OCI-LY7 (cell line): ENCODE measurements at regions not wholly inside any gene's neighbourhood (a gene's known extent, or its start where the extent isn't known, plus 50 kb on each side); places are given as distances from the start of the nearest gene placed in this dataset.

ENCODE experiments used
- BruUV-seq: library from RNA; stranded (reverse); fragments of 400-500 nt; replicated peaks from 2 replicates; lab custom pipeline; 2021; lab: Mats Ljungman, UMichigan
- CTCF ChIA-PET: fragments of 300-600 bp; sonication (Branson Sonifier 250); formaldehyde crosslinking; loops from one replicate; lab custom pipeline; 2022; ENCODE audit warnings: antibody characterized with exemption; ENCODE audit not compliant: unreplicated experiment; lab: Charles Lee
- POLR2A ChIA-PET: fragments of 300-600 bp; sonication (Branson Sonifier 250); formaldehyde crosslinking; loops from one replicate; lab custom pipeline; 2022; ENCODE audit warnings: antibody characterized with exemption; lab: Charles Lee
- DNase-seq: peaks from one replicate; pipeline ENCODE4 v3.0.0-alpha.2; 2015; ENCODE audit warnings: low spot score
- H2AFZ ChIP-seq: fragments of 200-600 bp; sonication (generic), shearing (Covaris generic); 2 replicates; pipeline ENCODE4 v1.6.1; 2014; ENCODE audit warnings: mild to moderate bottlenecking, antibody characterized with exemption, low read length, moderate library complexity
- H3K27ac ChIP-seq: fragments of 200-600 bp; sonication (generic); 2 replicates; pipeline ENCODE4 v1.5.1; 2014; ENCODE audit warnings: mixed run types, low read depth, mild to moderate bottlenecking, moderate library complexity, low read length, inconsistent platforms; ENCODE audit not compliant: poor library complexity, severe bottlenecking
- H3K36me3 ChIP-seq: fragments of 200-600 bp; sonication (generic); 2 replicates; pipeline ENCODE4 v1.6.1; 2014; ENCODE audit warnings: mild to moderate bottlenecking, antibody characterized with exemption, low read length, moderate library complexity, mixed read lengths; ENCODE audit not compliant: insufficient read depth
- H3K4me1 ChIP-seq: fragments of 200-600 bp; sonication (generic); 2 replicates; pipeline ENCODE4 v1.5.1; 2014; ENCODE audit warnings: mild to moderate bottlenecking, low read length; ENCODE audit not compliant: insufficient read depth, poor library complexity, severe bottlenecking
- H3K4me2 ChIP-seq: fragments of 200-600 bp; sonication (generic); 2 replicates; pipeline ENCODE4 v1.6.1; 2014; ENCODE audit warnings: mild to moderate bottlenecking, low read length
- H3K4me3 ChIP-seq: fragments of 200-600 bp; sonication (generic); 2 replicates; pipeline ENCODE4 v1.5.1; 2014; ENCODE audit warnings: mild to moderate bottlenecking, low read depth, low read length; ENCODE audit not compliant: poor library complexity, severe bottlenecking
- H3K79me2 ChIP-seq: fragments of 200-600 bp; sonication (generic); 2 replicates; pipeline ENCODE4 v1.6.1; 2016; ENCODE audit warnings: low read depth, mild to moderate bottlenecking, low read length, moderate library complexity, mixed read lengths; ENCODE audit not compliant: insufficient read depth
- H3K9me2 ChIP-seq: fragments of 200-600 bp; sonication (generic); 2 replicates; pipeline ENCODE4 v1.6.1; 2016; ENCODE audit warnings: mild to moderate bottlenecking, low read length, mixed read lengths; ENCODE audit not compliant: insufficient read depth
- H3K9me3 ChIP-seq: fragments of 200-600 bp; sonication (generic); 2 replicates; pipeline ENCODE4 v1.6.1; 2014; ENCODE audit warnings: mild to moderate bottlenecking, mixed run types, low read length, mixed read lengths
- H4K20me1 ChIP-seq: fragments of 200-600 bp; sonication (generic); 2 replicates; pipeline ENCODE4 v1.6.1; 2014; ENCODE audit warnings: mild to moderate bottlenecking, antibody characterized with exemption, low read length, moderate library complexity, mixed read lengths; ENCODE audit not compliant: insufficient read depth
- EZH2phosphoT487 ChIP-seq: fragments of 200-600 bp; sonication (generic); IDR thresholded peaks from 2 replicates; pipeline ENCODE4 v1.6.1; 2018; ENCODE audit warnings: low read depth, borderline replicate concordance, mild to moderate bottlenecking, mixed run types, antibody characterized with exemption, low read length, moderate library complexity, mixed read lengths
- intact Hi-C: fragments of 100-400 bp; cut with micrococcal nuclease; formaldehyde crosslinking; loops from one replicate; pipeline ENCODE4 v1.10.0; 2022; ENCODE audit not compliant: unreplicated experiment
- TF ChIP-seq, protein P1 (sequence below): fragments of 200-600 bp; sonication (generic); conservative IDR thresholded peaks from 2 replicates; pipeline ENCODE4 v1.5.1; 2014; ENCODE audit warnings: mild to moderate bottlenecking, antibody characterized with exemption, low read length, moderate library complexity, mixed read lengths

DNA sequence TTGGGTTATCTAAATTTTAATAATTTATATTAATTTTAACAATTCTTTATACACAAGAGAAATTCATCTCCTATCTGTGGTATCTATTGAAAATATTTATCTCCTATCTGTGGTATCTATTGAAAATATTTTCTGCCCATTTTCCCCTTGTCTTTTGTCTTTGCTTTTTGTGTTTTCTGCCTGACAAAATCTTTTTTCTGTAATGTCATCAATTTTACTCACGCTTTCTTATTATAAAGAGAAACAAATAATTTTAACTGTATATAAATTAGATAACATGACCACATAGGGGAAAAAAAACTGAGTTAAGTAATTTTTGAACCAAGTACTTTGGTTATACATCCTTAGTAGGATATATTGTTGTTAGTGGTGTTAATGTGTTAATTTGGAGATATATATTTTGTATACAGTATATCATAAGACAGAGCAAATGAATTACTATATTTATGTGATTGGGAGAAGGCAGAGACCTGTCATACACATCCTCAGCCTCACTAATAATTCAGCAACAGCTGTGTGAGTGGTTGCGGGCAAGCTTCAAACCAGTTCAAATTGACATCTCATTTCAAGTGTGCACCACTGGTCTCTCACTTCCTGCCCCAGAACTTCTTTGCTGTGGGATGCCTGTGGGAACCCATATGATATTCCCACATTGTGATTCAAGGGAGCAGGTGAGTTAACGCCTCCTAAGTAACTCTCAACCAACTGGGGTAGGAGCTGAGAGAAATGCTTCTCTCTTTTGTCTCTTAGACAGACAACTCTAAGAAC is 292.4 kb downstream of the SP3 start:
- Histone ChIP-seq H2AFZ (no peak overlapping the region), H4K20me1 (no peaks in the 10 kb centered on the region), H3K79me2 (no peaks in the 10 kb centered on the region), H3K4me3 (no peak overlapping the region), H3K9me3 (no peaks in the 10 kb centered on the region), H3K27ac (no peak overlapping the region), H3K9me2 (no peaks in the 10 kb centered on the region), H3K4me2 (no peak overlapping the region), H3K36me3 (no peaks in the 10 kb centered on the region), H3K4me1 (no peaks in the 10 kb centered on the region)
- ChIA-PET CTCF (no interaction called here), POLR2A (interaction anchor here (0.6 kb wide), 1 partner anchor 129 kb away, joined by 3 read pairs; no protein-coding TSS in a partner anchor)
- TF ChIP-seq, protein P1, sequence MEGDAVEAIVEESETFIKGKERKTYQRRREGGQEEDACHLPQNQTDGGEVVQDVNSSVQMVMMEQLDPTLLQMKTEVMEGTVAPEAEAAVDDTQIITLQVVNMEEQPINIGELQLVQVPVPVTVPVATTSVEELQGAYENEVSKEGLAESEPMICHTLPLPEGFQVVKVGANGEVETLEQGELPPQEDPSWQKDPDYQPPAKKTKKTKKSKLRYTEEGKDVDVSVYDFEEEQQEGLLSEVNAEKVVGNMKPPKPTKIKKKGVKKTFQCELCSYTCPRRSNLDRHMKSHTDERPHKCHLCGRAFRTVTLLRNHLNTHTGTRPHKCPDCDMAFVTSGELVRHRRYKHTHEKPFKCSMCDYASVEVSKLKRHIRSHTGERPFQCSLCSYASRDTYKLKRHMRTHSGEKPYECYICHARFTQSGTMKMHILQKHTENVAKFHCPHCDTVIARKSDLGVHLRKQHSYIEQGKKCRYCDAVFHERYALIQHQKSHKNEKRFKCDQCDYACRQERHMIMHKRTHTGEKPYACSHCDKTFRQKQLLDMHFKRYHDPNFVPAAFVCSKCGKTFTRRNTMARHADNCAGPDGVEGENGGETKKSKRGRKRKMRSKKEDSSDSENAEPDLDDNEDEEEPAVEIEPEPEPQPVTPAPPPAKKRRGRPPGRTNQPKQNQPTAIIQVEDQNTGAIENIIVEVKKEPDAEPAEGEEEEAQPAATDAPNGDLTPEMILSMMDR, result no peak
- TF ChIP-seq EZH2phosphoT487, result no peak
- no peak for DNase-seq
- no TSS peak for BruUV-seq
- intact Hi-C loops, result no loop called here

DNA sequence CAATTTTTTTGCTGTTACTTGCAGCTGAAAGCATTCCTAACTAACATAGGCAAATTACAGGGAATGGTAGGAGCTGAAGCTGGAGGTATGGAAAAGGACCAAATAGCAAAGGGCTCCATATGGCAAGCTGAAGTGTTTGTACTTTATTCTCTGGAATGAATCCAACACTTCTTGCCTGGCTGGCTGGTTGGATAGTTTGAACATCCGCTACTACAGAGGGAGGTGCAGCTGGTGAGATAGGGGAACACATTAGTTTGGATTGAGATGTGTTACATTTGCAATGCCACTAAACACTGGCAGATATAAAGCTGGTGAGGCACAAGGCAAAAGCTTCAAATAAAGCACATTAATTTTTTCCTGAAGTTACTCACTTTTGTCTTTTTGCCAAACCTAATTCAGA is 291.5 kb downstream of the SP3 start:
- Histone ChIP-seq H3K4me2 (no peak overlapping the region), H3K4me1 (no peaks in the 10 kb centered on the region), H3K36me3 (no peaks in the 10 kb centered on the region), H3K9me2 (no peaks in the 10 kb centered on the region), H3K4me3 (no peak overlapping the region), H3K27ac (no peak overlapping the region), H3K9me3 (no peaks in the 10 kb centered on the region), H4K20me1 (no peaks in the 10 kb centered on the region), H3K79me2 (no peaks in the 10 kb centered on the region), H2AFZ (no peak overlapping the region)
- POLR2A ChIA-PET, result interaction anchor here (0.6 kb wide), 2 partner anchors 129 to 156 kb away, joined by 3 read pairs; no protein-coding TSS in a partner anchor
- CTCF ChIA-PET, result no interaction called here
- TF ChIP-seq, protein P1, result no peak
- no peak for TF ChIP-seq EZH2phosphoT487
- DNase-seq, result no peak
- intact Hi-C loops, result no loop called here
- no TSS peak for BruUV-seq

DNA sequence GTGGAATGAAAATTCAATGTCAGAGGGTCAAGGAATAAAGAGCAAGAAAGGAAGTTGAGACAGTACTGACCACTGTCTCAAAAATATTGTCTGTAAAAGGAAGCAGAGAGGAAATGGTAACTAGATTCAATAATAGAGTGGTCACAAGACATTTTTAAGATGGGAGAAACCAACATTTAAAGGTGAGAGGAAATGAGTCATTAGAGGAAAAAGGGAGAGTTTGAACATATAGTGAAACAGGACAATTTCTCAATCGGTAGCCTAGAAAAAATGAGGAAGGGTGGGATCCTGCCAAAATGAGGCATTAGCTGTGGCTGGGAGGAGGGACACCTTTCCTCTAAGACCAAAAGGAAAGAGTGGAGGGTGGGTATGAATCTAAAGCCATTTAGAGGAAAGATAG is 288.5 kb downstream of the SP3 start:
- H3K79me2 ChIP-seq, result no peaks in the 10 kb centered on the region
- H2AFZ ChIP-seq, result no peak overlapping the region
- no TSS peak for BruUV-seq
- H4K20me1 ChIP-seq, result no peaks in the 10 kb centered on the region
- H3K36me3 ChIP-seq, result no peaks in the 10 kb centered on the region
- no peaks in the 10 kb centered on the region for H3K9me3 ChIP-seq
- POLR2A ChIA-PET, result no interaction called here
- CTCF ChIA-PET, result no interaction called here
- no peak overlapping the region for H3K27ac ChIP-seq
- no peak for DNase-seq
- no peaks in the 10 kb centered on the region for H3K4me1 ChIP-seq
- no peak overlapping the region for H3K4me2 ChIP-seq
- H3K9me2 ChIP-seq, result no peaks in the 10 kb centered on the region
- intact Hi-C loops, result no loop called here
- TF ChIP-seq, protein P1, result no peak
- no peak for TF ChIP-seq EZH2phosphoT487
- no peak overlapping the region for H3K4me3 ChIP-seq
